ENCODE measurements at regions not wholly inside any gene's neighbourhood (a gene's known extent, or its start where the extent isn't known, plus 50 kb on each side); places are given as distances from the start of the nearest gene placed in this dataset.

- POLR2A ChIA-PET = no interaction called here
- no peak for TF ChIP-seq HDGF (IDR thresholded peaks at IDR 0.05; ENCODE audit: borderline replicate concordance)
- TF ChIP-seq SUZ12 (IDR thresholded peaks at IDR 0.05) = no peak
- TF ChIP-seq SP1 (IDR thresholded peaks at IDR 0.05) = no peak
- TF ChIP-seq FOXA1 (IDR thresholded peaks at IDR 0.05) = no peak
- no peak for TF ChIP-seq L3MBTL2 (conservative IDR thresholded peaks at IDR 0.05)
- TF ChIP-seq ZNF384 (IDR thresholded peaks at IDR 0.05) = no peak
- TF ChIP-seq NFRKB (IDR thresholded peaks at IDR 0.05) = no peak
- TF ChIP-seq, protein P1, sequence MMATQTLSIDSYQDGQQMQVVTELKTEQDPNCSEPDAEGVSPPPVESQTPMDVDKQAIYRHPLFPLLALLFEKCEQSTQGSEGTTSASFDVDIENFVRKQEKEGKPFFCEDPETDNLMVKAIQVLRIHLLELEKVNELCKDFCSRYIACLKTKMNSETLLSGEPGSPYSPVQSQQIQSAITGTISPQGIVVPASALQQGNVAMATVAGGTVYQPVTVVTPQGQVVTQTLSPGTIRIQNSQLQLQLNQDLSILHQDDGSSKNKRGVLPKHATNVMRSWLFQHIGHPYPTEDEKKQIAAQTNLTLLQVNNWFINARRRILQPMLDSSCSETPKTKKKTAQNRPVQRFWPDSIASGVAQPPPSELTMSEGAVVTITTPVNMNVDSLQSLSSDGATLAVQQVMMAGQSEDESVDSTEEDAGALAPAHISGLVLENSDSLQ (IDR thresholded peaks at IDR 0.05) = no peak
- no peak for TF ChIP-seq LEF1 (IDR thresholded peaks at IDR 0.05; ENCODE audit: borderline replicate concordance)
- no peak for TF ChIP-seq CTBP1 (IDR thresholded peaks at IDR 0.05; ENCODE audit: borderline replicate concordance)
- TF ChIP-seq FOXK2 (IDR thresholded peaks at IDR 0.05) = no peak
- TF ChIP-seq FOXM1 (IDR thresholded peaks at IDR 0.05; ENCODE audit: borderline replicate concordance) = no peak
- TF ChIP-seq ELF4 (IDR thresholded peaks at IDR 0.05) = no peak
- TF ChIP-seq TARDBP (IDR thresholded peaks at IDR 0.05) = no peak
- peak; percentile 13 for DNase-seq (ENCODE audit: extremely low spot score)
- CTCF ChIA-PET = no interaction called here
Measured at GRCh38 chr6:18585032-18585573, 198.0 kb downstream of the RNF144B start.

DNA sequence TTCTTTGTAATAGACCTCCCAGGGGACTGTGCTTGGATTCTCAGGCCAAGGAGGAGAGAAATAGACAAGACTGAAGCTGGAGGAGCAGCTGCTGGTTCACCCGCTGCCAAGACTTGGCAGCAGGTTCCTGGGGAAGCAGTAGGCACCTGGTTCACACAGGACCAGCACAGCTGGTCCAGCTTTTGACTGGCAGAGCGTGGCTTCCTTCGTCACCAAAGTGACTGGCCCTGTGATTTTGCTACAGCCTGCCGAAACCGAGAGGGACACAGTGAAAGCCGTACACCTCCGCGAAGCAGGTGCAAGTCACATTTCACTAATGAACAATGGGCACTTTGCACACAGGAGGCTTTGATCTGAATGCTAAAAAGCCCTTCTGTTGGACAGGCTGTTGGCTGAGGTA, 199.0 kb downstream of the RNF144B start:
- POLR2A ChIA-PET = no interaction called here
- no peak for DNase-seq (ENCODE audit: extremely low spot score)

DNA sequence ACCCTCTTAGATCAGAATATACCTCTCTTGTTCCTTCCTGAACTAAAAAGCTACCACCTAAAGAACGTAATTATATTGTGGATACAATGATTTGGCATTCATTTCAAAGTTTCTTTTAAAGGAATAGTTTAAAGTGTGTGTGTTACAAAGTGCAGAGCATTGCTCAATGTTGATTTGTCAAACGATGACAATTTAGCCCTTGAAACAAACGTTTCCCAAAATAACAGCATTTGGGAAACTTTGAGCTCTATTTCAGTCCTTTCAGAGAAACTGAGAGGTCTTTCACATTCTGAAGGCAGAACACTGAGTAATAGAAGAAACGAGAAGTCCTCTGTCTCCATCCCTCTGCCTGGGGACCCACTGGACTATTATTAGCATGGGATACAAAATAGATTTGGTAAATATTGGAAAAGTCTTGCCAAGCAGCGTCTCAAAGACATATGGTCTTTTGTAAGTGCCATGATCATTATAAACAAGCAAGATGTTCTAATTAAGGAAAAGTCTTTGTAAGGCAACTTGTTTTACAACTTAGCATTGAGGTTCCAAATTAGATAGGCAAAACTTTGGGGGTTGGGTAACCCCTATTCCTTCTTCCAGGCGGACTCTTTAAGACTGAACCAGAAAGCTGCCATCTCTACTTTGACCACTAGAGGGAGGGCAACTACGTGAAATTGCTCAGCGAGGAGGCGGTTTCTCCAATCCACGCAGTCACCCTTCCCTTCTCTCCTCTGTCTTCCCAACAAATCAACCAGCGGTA, 208.8 kb downstream of the RNF144B start:
- TF ChIP-seq L3MBTL2 (conservative IDR thresholded peaks at IDR 0.05) (no peak), FOXA1 (IDR thresholded peaks at IDR 0.05) (no peak), SP1 (IDR thresholded peaks at IDR 0.05) (no peak), ZNF384 (IDR thresholded peaks at IDR 0.05) (no peak), BHLHE40 (IDR thresholded peaks at IDR 0.05; ENCODE audit: borderline replicate concordance) (no peak), NFRKB (IDR thresholded peaks at IDR 0.05) (no peak), ELF4 (IDR thresholded peaks at IDR 0.05) (no peak), LEF1 (IDR thresholded peaks at IDR 0.05; ENCODE audit: borderline replicate concordance) (no peak), FOXK2 (IDR thresholded peaks at IDR 0.05) (no peak), FOXM1 (IDR thresholded peaks at IDR 0.05; ENCODE audit: borderline replicate concordance) (no peak), CTBP1 (IDR thresholded peaks at IDR 0.05; ENCODE audit: borderline replicate concordance) (no peak), ARNT (IDR thresholded peaks at IDR 0.05) (no peak), TARDBP (IDR thresholded peaks at IDR 0.05) (no peak), SUZ12 (IDR thresholded peaks at IDR 0.05) (no peak)
- DNase-seq (ENCODE audit: extremely low spot score) = peak; percentile 63
- ChIA-PET POLR2A (no interaction called here), CTCF (interaction anchor here (0.5 to 1.5 kb wide), 8 partner anchors 11 to 1466 kb away, joined by 3 to 6 read pairs (median 3); no protein-coding TSS in a partner anchor)

More for the DNA sequence above, 199.0 kb downstream of the RNF144B start:
- CTCF ChIA-PET = no interaction called here
- TF ChIP-seq CTBP1 (IDR thresholded peaks at IDR 0.05; ENCODE audit: borderline replicate concordance) (no peak), LEF1 (IDR thresholded peaks at IDR 0.05; ENCODE audit: borderline replicate concordance) (no peak), ZNF384 (IDR thresholded peaks at IDR 0.05) (no peak), HDGF (IDR thresholded peaks at IDR 0.05; ENCODE audit: borderline replicate concordance) (no peak), FOXA1 (IDR thresholded peaks at IDR 0.05) (no peak)

DNA sequence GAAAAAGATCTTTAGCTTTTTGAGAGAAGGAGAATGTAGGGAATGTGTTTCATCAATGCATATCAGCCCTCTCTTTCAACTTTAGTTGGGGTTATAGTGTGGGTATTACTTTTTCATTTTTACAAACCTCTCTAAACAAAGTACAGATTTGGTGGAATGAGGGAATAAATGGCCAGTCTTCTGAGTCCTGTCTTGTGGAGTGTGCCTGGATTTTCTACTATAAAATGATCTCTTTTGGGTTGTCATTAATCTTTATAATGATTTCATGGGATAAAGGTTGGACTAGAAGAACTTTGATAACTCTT, 209.3 kb downstream of the RNF144B start:
- CTCF ChIA-PET = interaction anchor here (0.5 to 1.5 kb wide), 6 partner anchors 10 to 1466 kb away, joined by 3 to 6 read pairs (median 4); no protein-coding TSS in a partner anchor

GRCh38 chr6:18598551-18599264, 211.6 kb downstream of the RNF144B start:
- POLR2A ChIA-PET = no interaction called here
- CTCF ChIA-PET = no interaction called here
- no peak for DNase-seq (ENCODE audit: extremely low spot score)
- TF ChIP-seq ZNF384 (IDR thresholded peaks at IDR 0.05) = no peak
- TF ChIP-seq CTBP1 (IDR thresholded peaks at IDR 0.05; ENCODE audit: borderline replicate concordance) = no peak
- TF ChIP-seq FOXA1 (IDR thresholded peaks at IDR 0.05) = no peak
- no peak for TF ChIP-seq BHLHE40 (IDR thresholded peaks at IDR 0.05; ENCODE audit: borderline replicate concordance)
- TF ChIP-seq SP1 (IDR thresholded peaks at IDR 0.05) = no peak
- TF ChIP-seq L3MBTL2 (conservative IDR thresholded peaks at IDR 0.05) = no peak
- no peak for TF ChIP-seq FOXM1 (IDR thresholded peaks at IDR 0.05; ENCODE audit: borderline replicate concordance)
- TF ChIP-seq ELF4 (IDR thresholded peaks at IDR 0.05) = no peak
- no peak for TF ChIP-seq TARDBP (IDR thresholded peaks at IDR 0.05)
- no peak for TF ChIP-seq HDGF (IDR thresholded peaks at IDR 0.05; ENCODE audit: borderline replicate concordance)
- no peak for TF ChIP-seq LEF1 (IDR thresholded peaks at IDR 0.05; ENCODE audit: borderline replicate concordance)
- TF ChIP-seq FOXK2 (IDR thresholded peaks at IDR 0.05) = no peak

More for the DNA sequence above, 209.3 kb downstream of the RNF144B start:
- DNase-seq (ENCODE audit: extremely low spot score) = no peak
- POLR2A ChIA-PET = no interaction called here
- no peak for TF ChIP-seq BHLHE40 (IDR thresholded peaks at IDR 0.05; ENCODE audit: borderline replicate concordance)
- TF ChIP-seq ZNF384 (IDR thresholded peaks at IDR 0.05) = no peak
- no peak for TF ChIP-seq L3MBTL2 (conservative IDR thresholded peaks at IDR 0.05)
- no peak for TF ChIP-seq FOXK2 (IDR thresholded peaks at IDR 0.05)
- no peak for TF ChIP-seq TARDBP (IDR thresholded peaks at IDR 0.05)
- TF ChIP-seq SP1 (IDR thresholded peaks at IDR 0.05) = no peak

GRCh38 chr6:18600255-18600654, 213.1 kb downstream of the RNF144B start:
- ChIA-PET POLR2A (no interaction called here), CTCF (no interaction called here)
- no peak for DNase-seq (ENCODE audit: extremely low spot score)
- no peak for TF ChIP-seq FOXK2 (IDR thresholded peaks at IDR 0.05)
- no peak for TF ChIP-seq BHLHE40 (IDR thresholded peaks at IDR 0.05; ENCODE audit: borderline replicate concordance)
- no peak for TF ChIP-seq TARDBP (IDR thresholded peaks at IDR 0.05)
- no peak for TF ChIP-seq ELF4 (IDR thresholded peaks at IDR 0.05)
- TF ChIP-seq SUZ12 (IDR thresholded peaks at IDR 0.05) = no peak
- TF ChIP-seq L3MBTL2 (conservative IDR thresholded peaks at IDR 0.05) = no peak
- TF ChIP-seq SP1 (IDR thresholded peaks at IDR 0.05) = no peak
- TF ChIP-seq LEF1 (IDR thresholded peaks at IDR 0.05; ENCODE audit: borderline replicate concordance) = no peak
- no peak for TF ChIP-seq CTBP1 (IDR thresholded peaks at IDR 0.05; ENCODE audit: borderline replicate concordance)
- TF ChIP-seq ARNT (IDR thresholded peaks at IDR 0.05) = no peak

All from HEK293T (cell line).